SK-N-SH (cell line): ENCODE measurements at regions not wholly inside any gene's neighbourhood (a gene's known extent, or its start where the extent isn't known, plus 50 kb on each side); places are given as distances from the start of the nearest gene placed in this dataset.
"Not testable (repeated sequence)": the region's sequence is repeated elsewhere in the genome, so short reads cannot be mapped to it uniquely, and the experiment has no call there.

ENCODE experiments used
- CTCF ChIA-PET: fragments of 300-600, 350-600 bp; formaldehyde crosslinking; extraction: SDS; loops from one replicate; lab custom pipeline; 2021; lab: Yijun Ruan, JAX
- POLR2A ChIA-PET: fragments of 350-600 bp; sonication (Branson Sonifier 250); formaldehyde crosslinking; extraction: SDS; loops from one replicate; lab custom pipeline; 2020; ENCODE audit warnings: antibody characterized with exemption, inconsistent platforms; lab: Yijun Ruan, JAX
- DNase-seq: peaks from one replicate; pipeline ENCODE4 v3.0.0; 2012
- H2AFZ ChIP-seq: fragments of 200-600 bp; sonication (generic); 2 replicates; pipeline ENCODE4 v1.8.1; 2016; ENCODE audit warnings: antibody characterized with exemption, mild to moderate bottlenecking, low read depth
- H3F3A ChIP-seq: fragments of 200-600 bp; sonication (generic); replicated peaks from 2 replicates; pipeline ENCODE3; 2016; ENCODE audit warnings: antibody characterized with exemption, mild to moderate bottlenecking; ENCODE audit not compliant: insufficient read depth
- H3K27ac ChIP-seq, 2 experiments: fragments of 200-500 bp in 1 of 2; fragments of 200-600 bp in 1 of 2; sonication (Bioruptor generic) in 1 of 2; sonication (generic), shearing (Covaris generic) in 1 of 2; 2 replicates each; pipeline versions ENCODE4 v1.5.1 to v1.6.1; 2014 to 2016; ENCODE audit warnings: low read depth in 2 of 2, inconsistent platforms in 1 of 2, low read length in 1 of 2, mild to moderate bottlenecking in 1 of 2, mixed read lengths in 1 of 2
- H3K27me3 ChIP-seq: fragments of 200-600 bp; sonication (generic), shearing (Covaris generic); 2 replicates; pipeline ENCODE4 v1.6.1; 2016; ENCODE audit warnings: mixed run types; ENCODE audit not compliant: insufficient read depth
- H3K36me3 ChIP-seq, 2 experiments: fragments of 200-500 bp in 1 of 2; fragments of 200-600 bp in 1 of 2; sonication (Bioruptor generic) in 1 of 2; sonication (generic) in 1 of 2; replicated peaks in 1 of 2; 2 replicates each; pipeline versions ENCODE3 to v1.5.1; 2014 to 2016; ENCODE audit warnings: low read length in 1 of 2, mild to moderate bottlenecking in 1 of 2; ENCODE audit not compliant: insufficient read depth in 2 of 2, control insufficient read depth in 1 of 2
- H3K4me1 ChIP-seq, 2 experiments: fragments of 200-500 bp in 1 of 2; fragments of 200-600 bp in 1 of 2; sonication (Bioruptor generic) in 1 of 2; sonication (generic), shearing (Covaris generic) in 1 of 2; 2 replicates each; pipeline versions ENCODE4 v1.5.1 to v1.6.1; 2014 to 2016; ENCODE audit warnings: low read depth in 1 of 2, low read length in 1 of 2, mixed run types in 1 of 2; ENCODE audit not compliant: insufficient read depth in 2 of 2, control insufficient read depth in 1 of 2
- H3K4me2 ChIP-seq: fragments of 200-600 bp; sonication (generic), shearing (Covaris generic); 2 replicates; pipeline ENCODE4 v1.6.1; 2017; ENCODE audit warnings: mixed run types
- H3K4me3 ChIP-seq, 2 experiments: fragments of 200-500 bp in 1 of 2; fragments of 200-600 bp in 1 of 2; sonication (Bioruptor generic) in 1 of 2; sonication (generic), shearing (Covaris generic) in 1 of 2; 2 replicates each; pipeline versions ENCODE4 v1.5.1 to v1.8.1; 2014 to 2016; ENCODE audit warnings: low read depth in 2 of 2, inconsistent platforms in 1 of 2, low read length in 1 of 2, mild to moderate bottlenecking in 1 of 2, mixed read lengths in 1 of 2, moderate library complexity in 1 of 2
- H3K79me2 ChIP-seq: fragments of 200-600 bp; sonication (generic); 2 replicates; pipeline ENCODE4 v1.8.1; 2017; ENCODE audit warnings: mild to moderate bottlenecking; ENCODE audit not compliant: insufficient read depth
- H3K9ac ChIP-seq: fragments of 200-600 bp; sonication (generic); 2 replicates; pipeline ENCODE4 v1.6.1; 2017; ENCODE audit warnings: mixed run types
- H3K9me2 ChIP-seq: fragments of 200-600 bp; sonication (generic); 2 replicates; pipeline ENCODE4 v1.6.1; 2017; ENCODE audit warnings: mixed run types
- H3K9me3 ChIP-seq: fragments of 200-600 bp; sonication (generic); 2 replicates; pipeline ENCODE4 v1.6.1; 2017; ENCODE audit warnings: mixed run types, mild to moderate bottlenecking, moderate library complexity
- H4K20me1 ChIP-seq: fragments of 200-600 bp; sonication (generic); 2 replicates; pipeline ENCODE4 v1.6.1; 2017; ENCODE audit warnings: mild to moderate bottlenecking, mixed run types; ENCODE audit not compliant: insufficient read depth
- EZH2phosphoT487 ChIP-seq: fragments of 200-600 bp; sonication (generic); IDR thresholded peaks from 2 replicates; pipeline ENCODE4 v1.6.1; 2017; ENCODE audit warnings: low read depth, mixed run types, mild to moderate bottlenecking, antibody characterized with exemption, moderate library complexity, borderline replicate concordance
- FOXJ3 ChIP-seq: sonication (generic); formaldehyde crosslinking; IDR thresholded peaks from 2 replicates; pipeline ENCODE4 v1.5.1; 2020; ENCODE audit warnings: mild to moderate bottlenecking, missing genetic modification reagents
- JUND ChIP-seq: IDR thresholded peaks from 2 replicates; pipeline ENCODE4 v1.4.0; 2012
- MEF2A ChIP-seq: IDR thresholded peaks from 2 replicates; pipeline ENCODE4 v1.4.0; 2012; ENCODE audit warnings: low read depth, borderline replicate concordance
- MXI1 ChIP-seq: IDR thresholded peaks from 2 replicates; pipeline ENCODE4 v1.6.1; 2012; ENCODE audit warnings: mild to moderate bottlenecking, low read depth, low read length, improper control_type of control experiment
- NRF1 ChIP-seq: IDR thresholded peaks from 2 replicates; pipeline ENCODE4 v1.6.1; 2012; ENCODE audit warnings: low read depth, mild to moderate bottlenecking, low read length
- RCOR1 ChIP-seq: fragments of 150-350 bp; IDR thresholded peaks from 2 replicates; pipeline ENCODE4 v1.6.1; 2017; ENCODE audit warnings: antibody characterized with exemption, low read length
- RFX5 ChIP-seq: IDR thresholded peaks from 2 replicates; pipeline ENCODE4 v1.6.1; 2012; ENCODE audit warnings: mild to moderate bottlenecking, improper control_type of control experiment, low read length
- SMC3 ChIP-seq: IDR thresholded peaks from 2 replicates; pipeline ENCODE4 v1.6.1; 2012; ENCODE audit warnings: low read depth, low read length, improper control_type of control experiment
- TEAD4 ChIP-seq: IDR thresholded peaks from 2 replicates; pipeline ENCODE4 v1.4.0; 2012; ENCODE audit warnings: mild to moderate bottlenecking, borderline replicate concordance; ENCODE audit not compliant: insufficient read depth
- ZBTB33 ChIP-seq: IDR thresholded peaks from 2 replicates; pipeline ENCODE4 v1.4.0; 2012; ENCODE audit warnings: low read depth, borderline replicate concordance
- WGBS: methylation state at CpG from one replicate; pipeline ENCODE4 v1.1.6; 2017; ENCODE audit warnings: low lambda C conversion rate; 5-methylcytosine and 5-hydroxymethylcytosine counted together

- H3K79me2 ChIP-seq, result no peaks in the 10 kb centered on the region
- no peak overlapping the region for H2AFZ ChIP-seq
- H3K27ac ChIP-seq, result no peak overlapping the region
- TF ChIP-seq TEAD4 (no peak), ZBTB33 (no peak), SMC3 (no peak)
- H3K4me3 ChIP-seq, result no peak overlapping the region
- no peak for DNase-seq
- no peak overlapping the region for H3K4me2 ChIP-seq
- H3K36me3 ChIP-seq, result no peaks in the 10 kb centered on the region
- no peaks in the 10 kb centered on the region for H3F3A ChIP-seq
- H3K4me1 ChIP-seq, result no peaks in the 10 kb centered on the region; a peak in 1 of 4 replicates
- H3K9ac ChIP-seq, result no peak overlapping the region
- H3K9me3 ChIP-seq, result no peaks in the 10 kb centered on the region
- WGBS, result 91% methylated on average over 4 of the region's 4 CpGs
- ChIA-PET POLR2A (no interaction called here), CTCF (interaction anchor here (1.2 kb wide), 1 partner anchor 11 kb away, joined by 3 read pairs; no protein-coding TSS in a partner anchor)
- no peaks in the 10 kb centered on the region for H3K9me2 ChIP-seq
- no peaks in the 10 kb centered on the region for H4K20me1 ChIP-seq
- no peaks in the 10 kb centered on the region for H3K27me3 ChIP-seq
These were observed 161.1 kb downstream of the CCDC71L start for GRCh38 chr7:106499897-106500296.

DNA sequence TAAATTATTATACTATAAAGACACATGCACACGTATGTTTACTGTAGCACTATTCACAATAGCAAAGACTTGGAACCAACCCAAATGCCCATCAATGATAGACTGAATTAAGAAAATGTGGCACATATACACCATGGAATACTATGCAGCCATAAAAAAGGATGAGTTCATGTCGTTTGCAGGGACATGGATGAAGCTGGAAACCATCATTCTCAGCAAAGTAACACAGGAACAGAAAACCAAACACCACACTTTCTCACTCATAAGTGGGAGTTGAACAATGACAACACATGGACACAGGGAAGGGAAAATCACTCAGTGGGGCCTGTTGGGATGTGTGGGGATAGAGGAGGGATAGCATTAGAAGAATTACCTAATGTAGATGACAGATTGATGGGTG, 163.0 kb downstream of the CCDC71L start:
- POLR2A ChIA-PET, result not testable (repeated sequence)

DNA sequence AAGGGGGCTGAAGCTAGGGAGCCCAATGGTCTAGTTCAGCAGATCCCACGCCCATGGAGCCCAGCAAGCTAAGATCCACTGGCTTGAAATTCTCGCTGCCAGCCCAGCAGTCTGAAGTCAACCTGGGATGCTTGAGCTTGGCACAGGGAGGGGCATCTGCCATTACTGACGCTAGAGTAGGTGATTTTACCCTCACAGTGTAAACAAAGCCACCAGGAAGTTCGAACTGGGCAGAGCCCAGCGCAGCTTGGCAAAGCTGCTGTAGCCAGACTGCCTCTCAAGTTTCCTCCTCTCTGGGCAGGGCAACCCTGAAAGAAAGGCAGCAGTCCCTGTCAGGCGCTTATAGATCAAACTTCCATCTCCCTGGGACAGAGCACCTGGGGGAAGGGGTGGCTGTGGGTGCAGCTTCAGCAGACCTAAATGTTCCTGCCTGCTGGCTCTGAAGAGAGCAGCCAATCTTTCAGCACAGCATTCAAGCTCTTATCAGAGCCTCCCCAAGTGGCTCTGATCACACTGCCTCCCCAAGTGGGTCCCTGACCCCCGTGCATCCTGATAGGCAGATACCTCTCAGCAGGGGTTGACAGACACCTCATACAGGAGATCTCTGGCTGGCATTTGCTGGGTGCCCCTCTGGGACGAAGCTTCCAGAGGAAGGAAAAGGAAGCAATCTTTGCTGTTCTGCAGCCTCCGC, 167.8 kb downstream of the CCDC71L start:
- H3K27ac ChIP-seq, result no peak overlapping the region
- H3K9me3 ChIP-seq, result no peaks in the 10 kb centered on the region
- no peaks in the 10 kb centered on the region for H3F3A ChIP-seq
- CTCF ChIA-PET, result interaction anchor here (0.7 to 1.3 kb wide), 4 partner anchors 8 to 49 kb away, joined by 3 to 4 read pairs (median 4); no protein-coding TSS in a partner anchor
- no peak overlapping the region for H3K4me2 ChIP-seq
- no peaks in the 10 kb centered on the region for H3K79me2 ChIP-seq
- no peak overlapping the region for H3K4me3 ChIP-seq
- H2AFZ ChIP-seq, result no peak overlapping the region
- WGBS, result 73% methylated on average over 8 of the region's 9 CpGs
- no peaks in the 10 kb centered on the region for H3K9me2 ChIP-seq
- DNase-seq, result no peak
- no peaks in the 10 kb centered on the region for H4K20me1 ChIP-seq
- POLR2A ChIA-PET, result no interaction called here
- TF ChIP-seq NRF1 (no peak), MEF2A (no peak), RFX5 (no peak), EZH2phosphoT487 (no peak), TEAD4 (no peak), FOXJ3 (CRISPR knock-in tag) (no peak), MXI1 (no peak), RCOR1 (no peak), JUND (no peak)
- H3K9ac ChIP-seq, result no peak overlapping the region
- no peaks in the 10 kb centered on the region for H3K4me1 ChIP-seq
- no peaks in the 10 kb centered on the region for H3K36me3 ChIP-seq
- no peaks in the 10 kb centered on the region for H3K27me3 ChIP-seq

More for the DNA sequence above, 163.0 kb downstream of the CCDC71L start:
- CTCF ChIA-PET, result interaction anchor here (1.0 kb wide), 2 partner anchors 7 to 321 kb away, joined by 3 read pairs; no protein-coding TSS in a partner anchor
- H3K9me2 ChIP-seq, H3F3A ChIP-seq, H3K9ac ChIP-seq, H2AFZ ChIP-seq, H3K9me3 ChIP-seq, DNase-seq, H3K36me3 ChIP-seq, H4K20me1 ChIP-seq, H3K27me3 ChIP-seq, H3K4me3 ChIP-seq, H3K79me2 ChIP-seq, H3K4me1 ChIP-seq, H3K4me2 ChIP-seq, H3K27ac ChIP-seq: not testable (repeated sequence)
- 43% methylated on average over 2 of the region's 2 CpGs for WGBS
